OCI-LY3 (cell line): ENCODE measurements at regions not wholly inside any gene's neighbourhood (a gene's known extent, or its start where the extent isn't known, plus 50 kb on each side); places are given as distances from the start of the nearest gene placed in this dataset.

Experiments
- H2AFZ ChIP-seq: fragments of 200-600, 300-600 bp; shearing (Covaris generic); 2 replicates; pipeline ENCODE4 v1.6.0; 2014; ENCODE audit warnings: antibody characterized with exemption, low read depth, low read length
- H3K27ac ChIP-seq: fragments of 200-600, 300-600 bp; sonication (generic); 2 replicates; pipeline ENCODE4 v1.5.1; 2014; ENCODE audit warnings: mild to moderate bottlenecking, low read length, moderate library complexity, mixed read lengths
- H3K27me3 ChIP-seq: fragments of 200-600, 300-600 bp; sonication (generic); 2 replicates; pipeline ENCODE4 v1.6.1; 2014; ENCODE audit warnings: low read depth, low read length, mixed read lengths
- H3K36me3 ChIP-seq: fragments of 200-600, 300-600 bp; sonication (generic); replicated peaks from 2 replicates; pipeline ENCODE3; 2014; ENCODE audit warnings: low read depth, low read length, mixed read lengths
- H3K4me1 ChIP-seq: fragments of 300-600, 200-600 bp; sonication (generic); 2 replicates; pipeline ENCODE4 v1.6.1; 2014; ENCODE audit warnings: low read length, mixed read lengths
- H3K4me2 ChIP-seq: fragments of 200-600, 300-600 bp; sonication (generic); 2 replicates; pipeline ENCODE4 v1.6.1; 2014; ENCODE audit warnings: low read length, mixed read lengths
- H3K4me3 ChIP-seq: fragments of 300-600, 200-600 bp; sonication (generic); 2 replicates; pipeline ENCODE4 v1.5.1; 2014; ENCODE audit warnings: antibody characterized with exemption, mild to moderate bottlenecking, low read length, moderate library complexity
- H3K79me2 ChIP-seq: fragments of 300-600, 200-600 bp; shearing (Covaris generic); 2 replicates; pipeline ENCODE4 v1.6.1; 2014; ENCODE audit warnings: mild to moderate bottlenecking, low read length, mixed read lengths
- H3K9ac ChIP-seq: fragments of 300-600, 200-600 bp; shearing (Covaris generic); 2 replicates; pipeline ENCODE4 v1.6.0; 2014; ENCODE audit warnings: mild to moderate bottlenecking, low read length, moderate library complexity
- H3K9me3 ChIP-seq: fragments of 200-600, 300-600 bp; shearing (Covaris generic); 2 replicates; pipeline ENCODE4 v1.6.1; 2014; ENCODE audit warnings: low read length, mixed read lengths; ENCODE audit not compliant: insufficient read depth
- H4K20me1 ChIP-seq: fragments of 200-600, 300-600 bp; sonication (generic); 2 replicates; pipeline ENCODE4 v1.6.1; 2016; ENCODE audit warnings: low read length, mixed read lengths; ENCODE audit not compliant: insufficient read depth
- EZH2phosphoT487 ChIP-seq: fragments of 200-600 bp; shearing (Covaris generic); IDR thresholded peaks from 2 replicates; pipeline ENCODE4 v1.6.1; 2018; ENCODE audit warnings: antibody characterized with exemption, mixed run types, low read depth
- TF ChIP-seq, protein P1 (sequence below): fragments of 200-600, 300-600 bp; sonication (generic); IDR thresholded peaks from 2 replicates; pipeline ENCODE4 v1.5.1; 2014; ENCODE audit warnings: antibody characterized with exemption, low read length, low read depth

DNA sequence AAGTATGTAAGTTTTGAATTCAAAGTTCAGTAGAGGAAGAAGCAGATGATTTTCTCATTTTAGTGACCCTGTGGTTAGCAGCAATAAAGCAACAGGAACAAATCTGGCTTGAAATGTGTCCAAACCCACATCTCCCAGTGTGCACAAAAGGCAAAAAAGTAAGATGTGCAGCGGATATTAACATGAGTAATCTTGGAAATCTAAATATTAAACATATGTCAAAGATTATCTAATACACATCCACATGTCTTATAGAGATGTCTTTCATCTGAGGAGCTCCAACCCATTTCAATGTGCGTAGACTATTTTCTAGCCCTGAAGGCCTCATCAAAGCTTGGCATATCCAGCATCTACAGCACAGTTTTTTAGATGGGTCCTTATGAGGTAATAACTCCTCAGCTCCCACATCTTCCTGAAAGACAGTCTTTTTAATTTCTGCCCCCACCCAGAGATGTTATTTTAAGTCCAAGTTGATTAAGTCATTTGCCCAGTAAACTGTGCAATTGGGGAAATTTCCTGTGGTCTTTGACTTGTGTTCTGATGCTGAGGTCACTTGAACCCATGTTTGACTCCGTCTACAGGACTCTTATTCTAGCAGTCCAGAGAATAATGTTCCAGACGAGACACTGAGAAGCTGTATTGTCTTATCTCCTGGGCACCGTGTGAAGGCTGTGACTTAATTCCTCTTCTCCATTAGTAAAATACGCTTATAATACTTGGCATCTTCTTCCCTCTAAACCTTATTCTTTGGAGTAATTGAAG is 73.7 kb downstream of the LMO4 start:
- H3K79me2 ChIP-seq, result no peaks in the 10 kb centered on the region
- H3K9me3 ChIP-seq, result no peaks in the 10 kb centered on the region
- no peak overlapping the region for H3K4me2 ChIP-seq
- H3K9ac ChIP-seq, result no peak overlapping the region
- H3K4me3 ChIP-seq, result no peak overlapping the region
- no peak for TF ChIP-seq EZH2phosphoT487
- TF ChIP-seq, protein P1, sequence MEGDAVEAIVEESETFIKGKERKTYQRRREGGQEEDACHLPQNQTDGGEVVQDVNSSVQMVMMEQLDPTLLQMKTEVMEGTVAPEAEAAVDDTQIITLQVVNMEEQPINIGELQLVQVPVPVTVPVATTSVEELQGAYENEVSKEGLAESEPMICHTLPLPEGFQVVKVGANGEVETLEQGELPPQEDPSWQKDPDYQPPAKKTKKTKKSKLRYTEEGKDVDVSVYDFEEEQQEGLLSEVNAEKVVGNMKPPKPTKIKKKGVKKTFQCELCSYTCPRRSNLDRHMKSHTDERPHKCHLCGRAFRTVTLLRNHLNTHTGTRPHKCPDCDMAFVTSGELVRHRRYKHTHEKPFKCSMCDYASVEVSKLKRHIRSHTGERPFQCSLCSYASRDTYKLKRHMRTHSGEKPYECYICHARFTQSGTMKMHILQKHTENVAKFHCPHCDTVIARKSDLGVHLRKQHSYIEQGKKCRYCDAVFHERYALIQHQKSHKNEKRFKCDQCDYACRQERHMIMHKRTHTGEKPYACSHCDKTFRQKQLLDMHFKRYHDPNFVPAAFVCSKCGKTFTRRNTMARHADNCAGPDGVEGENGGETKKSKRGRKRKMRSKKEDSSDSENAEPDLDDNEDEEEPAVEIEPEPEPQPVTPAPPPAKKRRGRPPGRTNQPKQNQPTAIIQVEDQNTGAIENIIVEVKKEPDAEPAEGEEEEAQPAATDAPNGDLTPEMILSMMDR, result no peak
- H3K4me1 ChIP-seq, result no peaks in the 10 kb centered on the region
- H3K27ac ChIP-seq, result no peak overlapping the region
- no peaks in the 10 kb centered on the region for H3K36me3 ChIP-seq
- no peaks in the 10 kb centered on the region for H4K20me1 ChIP-seq
- H2AFZ ChIP-seq, result no peak overlapping the region
- H3K27me3 ChIP-seq, result no peaks in the 10 kb centered on the region

DNA sequence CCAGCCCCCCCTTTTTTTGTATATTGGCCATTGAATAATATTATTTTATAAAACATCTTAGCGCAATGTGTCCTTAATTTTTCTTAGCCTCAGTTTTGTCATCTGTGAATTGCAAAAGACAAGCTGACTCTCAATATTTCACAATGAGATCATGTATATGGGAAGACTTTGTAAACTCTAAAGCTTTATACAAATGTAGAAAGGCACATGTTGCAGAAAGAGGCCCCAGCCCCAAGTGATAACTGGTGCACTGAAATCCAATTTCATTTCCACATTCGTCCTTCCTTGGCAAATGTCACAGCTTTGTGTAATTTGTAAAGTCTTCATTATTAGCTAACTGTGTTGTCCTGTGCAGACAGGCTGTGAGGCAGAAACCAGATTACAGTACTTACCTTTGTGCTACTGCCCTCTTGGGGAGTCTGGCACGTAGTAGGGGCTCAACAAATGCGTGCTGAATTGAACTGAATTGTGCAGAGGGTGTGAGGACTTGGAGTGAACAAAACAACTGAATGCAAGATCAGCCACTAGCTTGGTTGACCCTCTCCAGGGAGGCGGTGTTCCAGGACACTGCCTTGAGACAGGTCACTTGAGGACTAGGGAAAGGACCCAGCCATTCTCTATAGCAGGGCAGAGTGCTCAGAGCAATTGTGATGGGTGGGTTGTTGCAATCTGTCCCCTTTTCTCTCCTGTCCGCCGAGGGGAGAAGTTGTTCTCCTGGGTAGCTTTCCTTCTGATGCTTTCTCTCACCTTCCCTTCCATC is 74.6 kb downstream of the LMO4 start:
- Histone ChIP-seq H3K4me2 (no peak overlapping the region), H3K9ac (no peak overlapping the region), H3K4me1 (no peaks in the 10 kb centered on the region), H3K36me3 (no peaks in the 10 kb centered on the region), H2AFZ (no peak overlapping the region), H4K20me1 (no peaks in the 10 kb centered on the region), H3K79me2 (no peaks in the 10 kb centered on the region), H3K27ac (no peak overlapping the region), H3K9me3 (no peaks in the 10 kb centered on the region), H3K4me3 (no peak overlapping the region), H3K27me3 (no peaks in the 10 kb centered on the region)
- TF ChIP-seq, protein P1, result no peak
- no peak for TF ChIP-seq EZH2phosphoT487

DNA sequence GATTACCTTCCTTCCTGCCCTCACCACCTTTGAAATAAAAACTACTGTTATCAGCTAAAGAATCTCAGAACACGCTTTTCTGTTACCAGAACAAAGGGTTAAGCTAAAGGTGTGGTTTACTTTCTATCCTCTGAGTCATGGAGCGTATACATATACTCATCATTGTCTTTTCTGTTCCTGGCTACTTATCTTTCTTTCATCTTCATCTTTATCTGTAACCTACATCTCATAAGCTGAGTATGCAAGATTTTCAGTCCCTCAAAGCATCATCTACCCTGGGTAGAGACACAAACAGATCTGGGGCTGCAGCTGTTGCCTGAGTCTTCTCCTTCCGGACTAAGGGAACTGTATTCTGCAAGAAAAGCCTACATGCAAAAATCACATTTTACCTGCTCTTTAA is 75.6 kb downstream of the LMO4 start:
- no peak for TF ChIP-seq EZH2phosphoT487
- no peak overlapping the region for H3K4me2 ChIP-seq
- H2AFZ ChIP-seq, result no peak overlapping the region
- no peaks in the 10 kb centered on the region for H3K4me1 ChIP-seq
- no peaks in the 10 kb centered on the region for H3K79me2 ChIP-seq
- no peaks in the 10 kb centered on the region for H4K20me1 ChIP-seq
- H3K9ac ChIP-seq, result no peak overlapping the region
- no peaks in the 10 kb centered on the region for H3K27me3 ChIP-seq
- H3K36me3 ChIP-seq, result no peaks in the 10 kb centered on the region
- no peak overlapping the region for H3K4me3 ChIP-seq
- H3K27ac ChIP-seq, result no peak overlapping the region
- no peaks in the 10 kb centered on the region for H3K9me3 ChIP-seq

DNA sequence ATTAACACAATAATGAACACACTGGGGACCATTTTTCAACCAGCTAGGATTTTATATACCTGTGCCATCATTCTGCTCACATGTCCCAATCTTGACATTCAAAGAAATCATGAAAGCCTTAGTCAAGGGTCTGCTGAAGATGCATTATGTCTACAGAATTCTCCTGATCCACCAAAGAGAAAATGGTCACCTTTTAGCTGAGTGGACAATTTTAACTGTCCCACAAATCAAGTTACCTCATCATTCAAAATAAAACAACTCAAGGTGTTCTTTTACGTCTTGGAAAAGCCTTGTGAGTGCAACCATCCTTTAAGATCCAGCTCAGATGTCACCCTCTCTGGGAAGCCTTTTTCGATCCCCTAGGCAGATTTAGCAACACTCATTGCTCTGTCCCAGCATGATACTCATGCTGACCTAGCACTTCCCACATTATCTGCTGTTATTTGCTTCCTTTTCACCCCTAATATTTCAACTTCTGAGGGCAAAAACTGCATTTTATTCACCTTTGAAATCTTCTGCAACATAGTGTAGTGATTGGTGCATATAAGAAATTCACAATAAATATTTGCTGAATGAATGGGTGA is 80.1 kb downstream of the LMO4 start:
- no peak overlapping the region for H3K4me2 ChIP-seq
- H4K20me1 ChIP-seq, result no peaks in the 10 kb centered on the region
- H3K27me3 ChIP-seq, result no peaks in the 10 kb centered on the region
- H3K9me3 ChIP-seq, result no peaks in the 10 kb centered on the region
- no peak overlapping the region for H2AFZ ChIP-seq
- no peaks in the 10 kb centered on the region for H3K4me1 ChIP-seq
- H3K79me2 ChIP-seq, result no peaks in the 10 kb centered on the region
- H3K9ac ChIP-seq, result no peak overlapping the region
- TF ChIP-seq, protein P1, result no peak
- no peak for TF ChIP-seq EZH2phosphoT487
- H3K36me3 ChIP-seq, result no peaks in the 10 kb centered on the region
- H3K27ac ChIP-seq, result no peak overlapping the region
- no peak overlapping the region for H3K4me3 ChIP-seq
